ENCODE measurements at regions not wholly inside any gene's neighbourhood (a gene's known extent, or its start where the extent isn't known, plus 50 kb on each side); places are given as distances from the start of the nearest gene placed in this dataset.
"Not testable (repeated sequence)": the region's sequence is repeated elsewhere in the genome, so short reads cannot be mapped to it uniquely, and the experiment has no call there.

GRCh38 chr5:32951878-32952277 lies 240.8 kb downstream of the NPR3 start:
- Histone ChIP-seq H3K9me3 (no peaks in the 10 kb centered on the region), H3K4me1 (no peaks in the 10 kb centered on the region), H3K36me3 (no peaks in the 10 kb centered on the region), H3K4me3 (no peak overlapping the region), H3K27ac (no peak overlapping the region), H3K27me3 (no peaks in the 10 kb centered on the region)
- TF ChIP-seq CTCF (IDR thresholded peaks at IDR 0.05) = no peak
- no peak for DNase-seq (ENCODE audit: low spot score in 2 of 2)
- intact Hi-C loops (cut with DNase I) = no loop called here

GRCh38 chr5:32952421-32952820 lies 241.3 kb downstream of the NPR3 start:
- H3K9me3 ChIP-seq; H3K4me1 ChIP-seq; H3K4me3 ChIP-seq; DNase-seq (ENCODE audit: low spot score in 2 of 2); H3K36me3 ChIP-seq; H3K27ac ChIP-seq; H3K27me3 ChIP-seq; intact Hi-C loops (cut with DNase I): not testable (repeated sequence)

GRCh38 chr5:32953694-32954093 lies 242.6 kb downstream of the NPR3 start:
- Histone ChIP-seq H3K9me3 (no peaks in the 10 kb centered on the region), H3K4me1 (no peaks in the 10 kb centered on the region), H3K36me3 (no peaks in the 10 kb centered on the region), H3K4me3 (no peak overlapping the region), H3K27ac (no peak overlapping the region), H3K27me3 (no peaks in the 10 kb centered on the region)
- no peak for TF ChIP-seq CTCF (IDR thresholded peaks at IDR 0.05)
- DNase-seq (ENCODE audit: low spot score in 2 of 2) = no peak
- intact Hi-C loops (cut with DNase I) = no loop called here

GRCh38 chr5:32955814-32956213 lies 244.7 kb downstream of the NPR3 start:
- TF ChIP-seq CTCF (IDR thresholded peaks at IDR 0.05) = no peak
- H3K36me3 ChIP-seq = no peaks in the 10 kb centered on the region
- intact Hi-C loops (cut with DNase I) = no loop called here
- no peak overlapping the region for H3K27ac ChIP-seq
- no peak overlapping the region for H3K4me3 ChIP-seq
- H3K4me1 ChIP-seq = no peaks in the 10 kb centered on the region
- no peak for DNase-seq (ENCODE audit: low spot score in 2 of 2)
- H3K9me3 ChIP-seq = no peaks in the 10 kb centered on the region
- H3K27me3 ChIP-seq = no peaks in the 10 kb centered on the region

GRCh38 chr5:32960340-32961058 lies 249.4 kb downstream of the NPR3 start:
- intact Hi-C loops (cut with DNase I) = no loop called here
- Histone ChIP-seq H3K4me1 (no peaks in the 10 kb centered on the region), H3K9me3 (no peaks in the 10 kb centered on the region), H3K4me3 (no peak overlapping the region), H3K27me3 (no peaks in the 10 kb centered on the region), H3K27ac (no peak overlapping the region), H3K36me3 (no peaks in the 10 kb centered on the region)
- no peak for DNase-seq (ENCODE audit: low spot score in 2 of 2)
- no peak for TF ChIP-seq CTCF (IDR thresholded peaks at IDR 0.05)

- no peak for TF ChIP-seq CTCF (IDR thresholded peaks at IDR 0.05)
- no peak for DNase-seq (ENCODE audit: low spot score in 2 of 2)
- Histone ChIP-seq H3K4me1 (no peaks in the 10 kb centered on the region), H3K9me3 (no peaks in the 10 kb centered on the region), H3K4me3 (no peak overlapping the region), H3K36me3 (no peaks in the 10 kb centered on the region), H3K27me3 (no peaks in the 10 kb centered on the region), H3K27ac (no peak overlapping the region)
- intact Hi-C loops (cut with DNase I) = no loop called here
Observed at GRCh38 chr5:32961059-32961415, 249.9 kb downstream of the NPR3 start.

Data from ascending aorta (tissue), 2 donors.